Retinal pigment epithelial cell (primary cell): ENCODE measurements at regions not wholly inside any gene's neighbourhood (a gene's known extent, or its start where the extent isn't known, plus 50 kb on each side); places are given as distances from the start of the nearest gene placed in this dataset.

ENCODE experiments used
- DNase-seq: peaks from one replicate; pipeline ENCODE4 v3.0.0-alpha.2; 2010; ENCODE audit warnings: low read depth
- H3K4me3 ChIP-seq: 2 replicates; pipeline ENCODE4 v1.5.1; 2011; ENCODE audit warnings: mild to moderate bottlenecking, low read length, control low read depth, moderate library complexity
- CTCF ChIP-seq: conservative IDR thresholded peaks from 2 replicates; pipeline ENCODE4 v1.5.1; 2011; ENCODE audit warnings: low read depth, low read length, control low read depth, inconsistent platforms

GRCh38 chrX:96027407-96027806 lies 657.2 kb upstream of the DIAPH2 start:
- no peak overlapping the region for H3K4me3 ChIP-seq
- no peak for DNase-seq
- TF ChIP-seq CTCF, result no peak

GRCh38 chrX:96052078-96052477 lies 632.6 kb upstream of the DIAPH2 start:
- no peak overlapping the region for H3K4me3 ChIP-seq
- no peak for DNase-seq
- TF ChIP-seq CTCF, result no peak

GRCh38 chrX:96081891-96082290 lies 602.8 kb upstream of the DIAPH2 start:
- TF ChIP-seq CTCF, result no peak
- no peak for DNase-seq
- no peak overlapping the region for H3K4me3 ChIP-seq

- no peak for TF ChIP-seq CTCF
- DNase-seq, result no peak
- no peak overlapping the region for H3K4me3 ChIP-seq
These were observed 590.0 kb upstream of the DIAPH2 start for GRCh38 chrX:96094616-96095015.

GRCh38 chrX:96098471-96098870 lies 586.2 kb upstream of the DIAPH2 start:
- no peak overlapping the region for H3K4me3 ChIP-seq
- no peak for DNase-seq
- TF ChIP-seq CTCF, result no peak

- no peak overlapping the region for H3K4me3 ChIP-seq
- no peak for TF ChIP-seq CTCF
- DNase-seq, result no peak
These were observed 581.6 kb upstream of the DIAPH2 start for GRCh38 chrX:96102997-96103396.

GRCh38 chrX:96112689-96113088 lies 572.0 kb upstream of the DIAPH2 start:
- no peak overlapping the region for H3K4me3 ChIP-seq
- TF ChIP-seq CTCF, result no peak
- DNase-seq, result no peak
